HG02981 (cell line): ENCODE measurements at regions not wholly inside any gene's neighbourhood (a gene's known extent, or its start where the extent isn't known, plus 50 kb on each side); places are given as distances from the start of the nearest gene placed in this dataset.

Experiments
- ATAC-seq: cut with Tn5 transposase; IDR thresholded peaks from one replicate; pipeline ENCODE4 v1.9.1; 2021; ENCODE audit warnings: mild to moderate bottlenecking, moderate library complexity; ENCODE audit not compliant: unreplicated experiment

GRCh38 chr14:101128478-101129321 is 225.2 kb upstream of the RTL1 start:
- ATAC-seq = no peak

- ATAC-seq = no peak
These were observed 226.1 kb upstream of the RTL1 start for GRCh38 chr14:101129521-101130167.

GRCh38 chr14:101130861-101131260 is 227.3 kb upstream of the RTL1 start:
- ATAC-seq = no peak

- no peak for ATAC-seq
These were observed 228.0 kb upstream of the RTL1 start for GRCh38 chr14:101131451-101131916.

GRCh38 chr14:101132051-101132571 is 228.6 kb upstream of the RTL1 start:
- ATAC-seq = no peak

GRCh38 chr14:101132588-101132987 is 229.1 kb upstream of the RTL1 start:
- no peak for ATAC-seq

- ATAC-seq = no peak
These were observed 229.5 kb upstream of the RTL1 start for GRCh38 chr14:101133068-101133467.

- ATAC-seq = no peak
These were observed 230.7 kb upstream of the RTL1 start for GRCh38 chr14:101134161-101134631.

- no peak for ATAC-seq
These were observed 231.4 kb upstream of the RTL1 start for GRCh38 chr14:101134851-101135433.

GRCh38 chr14:101135796-101136742 is 232.5 kb upstream of the RTL1 start:
- no peak for ATAC-seq

- ATAC-seq = no peak
These were observed 233.7 kb upstream of the RTL1 start for GRCh38 chr14:101137234-101137633.

GRCh38 chr14:101147848-101148247 is 244.3 kb upstream of the RTL1 start:
- ATAC-seq = no peak

- no peak for ATAC-seq
These were observed 246.6 kb upstream of the RTL1 start for GRCh38 chr14:101150039-101150610.

- no peak for ATAC-seq
These were observed 247.9 kb upstream of the RTL1 start for GRCh38 chr14:101151226-101151926.

- ATAC-seq = no peak
These were observed 248.4 kb upstream of the RTL1 start for GRCh38 chr14:101151927-101152305.

GRCh38 chr14:101152855-101153254 is 249.3 kb upstream of the RTL1 start:
- ATAC-seq = no peak

GRCh38 chr14:101153691-101154090 is 250.2 kb upstream of the RTL1 start:
- ATAC-seq = no peak

GRCh38 chr14:101155575-101155974 is 252.1 kb upstream of the RTL1 start:
- ATAC-seq = no peak

- no peak for ATAC-seq
These were observed 263.9 kb upstream of the RTL1 start for GRCh38 chr14:101167428-101167827.
